Esophagus muscularis mucosa (tissue), 3 donors: ENCODE measurements at regions not wholly inside any gene's neighbourhood (a gene's known extent, or its start where the extent isn't known, plus 50 kb on each side); places are given as distances from the start of the nearest gene placed in this dataset.

Experiments used
- POLR2A ChIP-seq: fragments of 450-650 bp; IDR thresholded peaks from one replicate; pipeline ENCODE4 v1.6.1; 2017; ENCODE audit warnings: antibody characterized with exemption, moderate library complexity, mild to moderate bottlenecking, low read depth
- POLR2AphosphoS5 ChIP-seq, 2 donors: sonication (generic); formaldehyde crosslinking; IDR thresholded peaks; one replicate each; pipeline ENCODE4 v1.6.1; 2017; ENCODE audit warnings: antibody characterized with exemption in 2 of 2
- TF ChIP-seq, protein P1 (sequence below), 3 experiments: fragments of 200-600 bp in 2 of 3; fragments of 450-650 bp in 1 of 3; sonication (generic) in 2 of 3; IDR thresholded peaks; one replicate each; pipeline ENCODE4 v1.5.1; 2017 to 2019; ENCODE audit warnings: antibody characterized with exemption in 3 of 3, mild to moderate bottlenecking in 2 of 3, moderate library complexity in 1 of 3

DNA sequence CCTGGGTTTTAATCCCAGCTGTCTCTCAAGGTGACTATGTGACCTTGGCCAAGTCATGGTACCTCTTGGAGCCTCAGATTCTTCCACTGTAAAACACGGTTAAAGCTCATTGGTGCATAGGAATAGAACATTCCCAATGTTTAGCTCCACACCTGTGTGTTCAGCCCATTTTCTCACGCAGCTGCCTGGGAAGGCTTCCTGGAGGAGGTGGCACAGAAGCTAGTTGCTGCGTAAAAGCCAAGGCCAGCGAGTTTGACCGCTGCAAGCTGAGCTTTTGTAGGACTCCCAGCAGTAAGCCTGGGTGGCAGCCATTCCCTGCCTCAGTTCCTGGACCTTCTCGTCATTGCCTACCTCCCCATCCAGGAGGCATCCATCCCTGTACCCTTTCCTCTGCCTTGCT, 326.6 kb downstream of the RPS24 start:
- TF ChIP-seq POLR2AphosphoS5 (IDR thresholded peaks at IDR 0.05): no peak
- TF ChIP-seq, protein P1, sequence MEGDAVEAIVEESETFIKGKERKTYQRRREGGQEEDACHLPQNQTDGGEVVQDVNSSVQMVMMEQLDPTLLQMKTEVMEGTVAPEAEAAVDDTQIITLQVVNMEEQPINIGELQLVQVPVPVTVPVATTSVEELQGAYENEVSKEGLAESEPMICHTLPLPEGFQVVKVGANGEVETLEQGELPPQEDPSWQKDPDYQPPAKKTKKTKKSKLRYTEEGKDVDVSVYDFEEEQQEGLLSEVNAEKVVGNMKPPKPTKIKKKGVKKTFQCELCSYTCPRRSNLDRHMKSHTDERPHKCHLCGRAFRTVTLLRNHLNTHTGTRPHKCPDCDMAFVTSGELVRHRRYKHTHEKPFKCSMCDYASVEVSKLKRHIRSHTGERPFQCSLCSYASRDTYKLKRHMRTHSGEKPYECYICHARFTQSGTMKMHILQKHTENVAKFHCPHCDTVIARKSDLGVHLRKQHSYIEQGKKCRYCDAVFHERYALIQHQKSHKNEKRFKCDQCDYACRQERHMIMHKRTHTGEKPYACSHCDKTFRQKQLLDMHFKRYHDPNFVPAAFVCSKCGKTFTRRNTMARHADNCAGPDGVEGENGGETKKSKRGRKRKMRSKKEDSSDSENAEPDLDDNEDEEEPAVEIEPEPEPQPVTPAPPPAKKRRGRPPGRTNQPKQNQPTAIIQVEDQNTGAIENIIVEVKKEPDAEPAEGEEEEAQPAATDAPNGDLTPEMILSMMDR (IDR thresholded peaks at IDR 0.05): no peak
- TF ChIP-seq POLR2A: no peak
